Inflammatory macrophage (primary cell): ENCODE measurements at regions not wholly inside any gene's neighbourhood (a gene's known extent, or its start where the extent isn't known, plus 50 kb on each side); places are given as distances from the start of the nearest gene placed in this dataset.
"Not testable (repeated sequence)": the region's sequence is repeated elsewhere in the genome, so short reads cannot be mapped to it uniquely, and the experiment has no call there.

Experiments used
- DNase-seq, 2 donors: peaks; one replicate each; pipeline ENCODE4 v3.0.0-alpha.2; 2020 to 2022

GRCh38 chr3:166993015-166993630 is 387.0 kb downstream of the ZBBX start:
- DNase-seq = no peak

GRCh38 chr3:166986000-166986399 is 394.1 kb downstream of the ZBBX start:
- DNase-seq = no peak

GRCh38 chr3:166975796-166976195 is 404.3 kb downstream of the ZBBX start:
- DNase-seq = not testable (repeated sequence)

DNA sequence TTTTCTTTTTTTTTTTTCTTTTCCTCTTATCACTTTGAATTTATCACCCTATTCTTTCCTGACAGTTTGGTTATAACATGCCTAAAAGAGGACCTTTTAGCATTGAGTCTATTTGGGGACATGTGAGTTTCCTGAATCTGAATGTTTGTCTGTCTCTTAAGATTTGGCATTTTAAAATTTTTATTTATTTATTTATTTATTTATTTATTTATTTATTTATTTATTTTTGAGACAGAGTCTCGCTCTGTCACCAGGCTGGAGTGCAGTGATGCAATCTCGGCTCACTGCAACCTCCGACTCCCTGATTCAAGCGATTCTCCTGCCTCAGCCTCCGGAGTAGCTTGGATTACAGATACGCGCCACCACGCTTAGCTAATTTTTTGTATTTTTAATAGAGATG is 412.4 kb downstream of the ZBBX start:
- DNase-seq = not testable (repeated sequence)

GRCh38 chr3:166962911-166963310 is 417.2 kb downstream of the ZBBX start:
- no peak for DNase-seq

DNA sequence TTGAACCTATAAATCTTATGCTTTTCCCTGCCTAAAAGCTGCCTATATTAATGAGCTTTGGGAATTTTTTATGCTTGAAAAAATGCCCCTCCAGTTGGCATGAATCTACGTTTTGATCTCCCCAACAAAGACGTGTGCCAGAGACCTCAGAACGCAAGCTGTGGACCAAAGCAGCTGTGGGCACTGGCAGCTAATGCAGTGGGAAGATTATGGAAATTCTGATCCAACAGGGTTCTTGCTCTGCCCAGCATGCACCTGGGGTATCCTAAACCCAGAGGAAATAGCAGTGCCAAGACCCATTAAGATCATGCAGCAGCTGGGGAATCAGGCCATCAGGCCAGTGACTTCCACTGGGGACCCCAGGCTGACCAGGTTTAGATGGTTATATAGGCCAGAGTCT is 423.0 kb downstream of the ZBBX start:
- DNase-seq = no peak

DNA sequence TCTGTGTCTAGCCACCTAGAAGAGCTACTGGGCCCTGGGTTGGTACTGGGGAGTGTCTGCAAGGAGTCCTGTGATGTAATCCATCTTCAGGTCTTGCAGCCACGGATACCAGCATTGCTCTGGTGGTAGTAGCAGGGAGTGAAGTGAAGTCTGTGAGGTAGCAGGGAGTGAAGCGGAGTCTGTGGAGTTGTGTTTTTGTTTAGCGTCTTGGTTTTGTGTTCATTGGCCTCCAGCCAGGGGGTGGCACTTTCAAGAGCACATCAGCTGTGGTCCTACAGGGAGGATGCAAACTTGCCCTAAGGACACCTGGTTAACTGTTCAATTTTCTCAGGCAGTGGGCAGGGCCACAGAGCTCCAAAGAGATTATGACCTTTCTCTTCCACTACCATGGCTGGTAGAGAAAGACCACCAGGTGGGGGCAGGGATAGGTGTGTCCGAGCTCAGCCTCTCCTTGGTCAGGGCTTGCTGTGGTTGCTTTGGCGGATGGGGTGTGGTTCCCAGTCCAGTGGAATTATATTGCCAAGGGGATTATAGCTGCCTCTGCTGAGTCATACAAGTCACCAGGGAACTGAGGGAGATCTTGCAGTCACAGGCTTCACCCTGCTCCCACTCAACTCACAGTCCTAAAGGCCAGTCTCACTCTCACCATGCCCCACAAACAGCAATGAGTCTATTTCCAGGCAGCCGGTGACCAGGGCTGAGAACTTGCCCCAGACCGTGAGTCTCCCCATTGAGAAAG is 424.7 kb downstream of the ZBBX start:
- DNase-seq = no peak

- no peak for DNase-seq
Measured at GRCh38 chr3:166934879-166935278, 445.2 kb downstream of the ZBBX start.

GRCh38 chr3:166917437-166917836 is 462.7 kb downstream of the ZBBX start:
- no peak for DNase-seq

- no peak for DNase-seq
Measured at GRCh38 chr3:166902374-166902773, 477.7 kb downstream of the ZBBX start.

- DNase-seq = no peak
Measured at GRCh38 chr3:166900866-166901577, 479.1 kb downstream of the ZBBX start.

- no peak for DNase-seq
Measured at GRCh38 chr3:166897811-166898210, 482.3 kb downstream of the ZBBX start.

DNA sequence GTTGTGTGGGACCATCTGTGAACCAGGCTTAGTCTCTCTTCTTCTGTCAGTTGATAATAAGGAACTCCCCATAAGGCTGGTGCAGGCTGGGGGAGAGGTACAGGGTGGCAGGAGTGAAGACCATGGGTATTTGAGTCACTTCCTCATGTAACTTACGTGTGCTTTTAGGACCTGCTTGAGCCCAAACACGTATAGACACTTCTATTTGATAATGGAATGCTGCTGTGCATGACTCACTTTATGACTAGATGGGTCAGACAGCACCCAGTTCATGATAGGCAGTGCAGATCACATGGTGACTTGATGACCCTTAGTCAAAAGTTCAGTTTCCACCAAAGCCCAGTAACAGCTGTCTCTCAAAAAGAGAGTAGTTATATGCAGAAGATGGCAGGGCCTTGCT is 490.9 kb downstream of the ZBBX start:
- no peak for DNase-seq

- no peak for DNase-seq
Measured at GRCh38 chr3:166879661-166880060, 500.4 kb downstream of the ZBBX start.

DNA sequence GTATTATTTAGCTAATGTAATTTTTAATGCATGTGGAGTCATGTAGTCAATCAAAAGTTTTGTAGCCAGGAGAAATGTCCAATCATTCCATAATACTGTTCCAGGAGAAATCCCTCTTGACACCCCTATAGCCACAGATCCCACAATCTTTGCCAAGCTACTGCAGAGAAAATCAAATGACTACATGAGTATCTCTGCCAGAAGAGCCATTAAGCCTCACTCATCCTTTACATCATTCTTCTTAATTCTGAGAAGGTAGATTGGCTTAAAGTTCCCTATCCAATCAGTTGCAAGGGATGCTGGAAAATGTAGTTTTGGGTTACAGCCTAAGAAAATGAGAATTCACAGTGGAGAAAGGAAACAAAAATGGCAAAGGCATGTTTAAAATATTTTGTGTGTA is 502.1 kb downstream of the ZBBX start:
- DNase-seq = no peak

GRCh38 chr3:166864473-166865467 is 515.3 kb downstream of the ZBBX start:
- no peak for DNase-seq

GRCh38 chr3:166860217-166860616 is 519.9 kb downstream of the ZBBX start:
- DNase-seq = no peak

- DNase-seq = no peak
Measured at GRCh38 chr3:166844329-166844728, 535.8 kb downstream of the ZBBX start.

DNA sequence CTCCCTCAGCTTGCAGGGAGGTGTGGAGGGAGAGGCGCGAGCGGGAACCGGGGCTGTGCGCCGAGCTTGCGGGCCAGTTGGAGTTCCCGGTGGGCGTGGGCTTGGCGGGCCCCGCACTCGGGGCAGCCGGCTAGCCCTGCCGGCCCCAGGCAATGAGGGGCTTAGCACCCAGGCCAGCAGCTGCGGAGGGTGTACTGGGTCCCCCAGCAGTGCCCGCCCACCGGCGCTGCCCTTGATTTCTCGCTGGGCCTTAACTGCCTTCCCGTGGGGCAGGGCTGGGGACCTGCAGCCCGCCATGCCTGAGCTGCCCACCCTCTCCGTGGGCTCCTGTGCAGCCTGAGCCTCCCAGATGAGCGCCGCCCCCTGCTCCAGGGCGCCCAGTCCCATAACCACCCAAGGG is 537.3 kb downstream of the ZBBX start:
- DNase-seq = not testable (repeated sequence)

- peak in 1 of 2 donors; percentile 19 for DNase-seq
Measured at GRCh38 chr3:166837535-166837934, 542.6 kb downstream of the ZBBX start.

DNA sequence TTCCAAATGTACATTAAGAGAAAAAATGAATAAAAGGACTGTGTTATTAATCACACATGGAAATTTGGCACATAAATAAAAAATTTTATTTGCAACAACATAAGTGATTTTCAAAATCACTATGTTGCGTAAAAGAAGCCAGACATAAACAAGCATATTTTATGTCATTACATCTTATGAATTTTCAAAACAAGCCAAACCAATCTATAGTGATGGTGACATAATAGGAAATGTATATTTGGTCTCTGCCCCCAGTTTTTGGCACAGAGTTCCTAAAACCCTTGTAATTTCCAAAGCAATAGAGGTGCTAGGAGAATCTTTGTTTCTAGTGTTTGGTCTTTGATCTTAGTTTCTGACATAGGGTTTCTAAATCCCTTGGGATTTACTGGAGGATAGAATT is 543.3 kb downstream of the ZBBX start:
- no peak for DNase-seq

- DNase-seq = no peak
Measured at GRCh38 chr3:166829896-166830295, 550.2 kb downstream of the ZBBX start.

- no peak for DNase-seq
Measured at GRCh38 chr3:166818464-166818863, 561.6 kb downstream of the ZBBX start.
